ENCODE measurements at regions not wholly inside any gene's neighbourhood (a gene's known extent, or its start where the extent isn't known, plus 50 kb on each side); places are given as distances from the start of the nearest gene placed in this dataset.
A peak's percentile ranks its signal among the peaks of the same experiment; 100 is the strongest.

DNA sequence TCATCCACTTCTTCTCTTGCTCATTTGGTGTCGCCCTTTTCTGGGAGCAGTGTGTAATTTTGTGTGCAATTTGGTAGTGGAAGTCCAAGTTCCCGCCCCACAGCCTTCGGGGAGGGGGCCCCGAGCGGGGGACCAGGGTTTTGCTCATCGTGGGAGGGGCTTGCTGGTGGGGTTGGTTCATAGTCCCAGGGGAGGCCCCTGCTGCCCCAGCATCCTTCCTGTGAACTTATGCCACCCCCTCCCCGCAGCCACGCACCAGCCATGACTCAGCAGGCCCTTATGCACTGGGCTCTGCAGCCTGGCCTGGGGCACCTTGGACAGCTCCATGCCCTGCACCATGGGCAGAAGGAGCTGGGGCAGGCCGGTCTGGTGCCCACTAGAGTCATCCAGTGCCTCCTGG lies 1183.6 kb downstream of the BRD1 start (continued):
- TF ChIP-seq NFYB (CRISPR knock-in tag; IDR thresholded peaks at IDR 0.05) = no peak
- TF ChIP-seq FOSL2 (CRISPR knock-in tag; IDR thresholded peaks at IDR 0.05) = peak; percentile 50
- TF ChIP-seq SP4 (CRISPR knock-in tag; IDR thresholded peaks at IDR 0.05) = no peak
- no peak for TF ChIP-seq SMAD1 (CRISPR knock-in tag; IDR thresholded peaks at IDR 0.05; ENCODE audit: borderline replicate concordance, low read depth)
- no peak for TF ChIP-seq TAF15 (IDR thresholded peaks at IDR 0.05; ENCODE audit: low read depth, low read length, poor library complexity, severe bottlenecking)
- no peak for TF ChIP-seq HNF4G (IDR thresholded peaks at IDR 0.05; ENCODE audit: borderline replicate concordance, low read depth, low read length)
- TF ChIP-seq HNF4G (CRISPR knock-in tag; IDR thresholded peaks at IDR 0.05; ENCODE audit: borderline replicate concordance, low read depth) = no peak
- no peak for TF ChIP-seq ZNF230 (CRISPR knock-in tag; IDR thresholded peaks at IDR 0.05)
- TF ChIP-seq, protein P1, sequence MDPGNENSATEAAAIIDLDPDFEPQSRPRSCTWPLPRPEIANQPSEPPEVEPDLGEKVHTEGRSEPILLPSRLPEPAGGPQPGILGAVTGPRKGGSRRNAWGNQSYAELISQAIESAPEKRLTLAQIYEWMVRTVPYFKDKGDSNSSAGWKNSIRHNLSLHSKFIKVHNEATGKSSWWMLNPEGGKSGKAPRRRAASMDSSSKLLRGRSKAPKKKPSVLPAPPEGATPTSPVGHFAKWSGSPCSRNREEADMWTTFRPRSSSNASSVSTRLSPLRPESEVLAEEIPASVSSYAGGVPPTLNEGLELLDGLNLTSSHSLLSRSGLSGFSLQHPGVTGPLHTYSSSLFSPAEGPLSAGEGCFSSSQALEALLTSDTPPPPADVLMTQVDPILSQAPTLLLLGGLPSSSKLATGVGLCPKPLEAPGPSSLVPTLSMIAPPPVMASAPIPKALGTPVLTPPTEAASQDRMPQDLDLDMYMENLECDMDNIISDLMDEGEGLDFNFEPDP (CRISPR knock-in tag; conservative IDR thresholded peaks at IDR 0.05) = no peak
- TF ChIP-seq, protein P2, sequence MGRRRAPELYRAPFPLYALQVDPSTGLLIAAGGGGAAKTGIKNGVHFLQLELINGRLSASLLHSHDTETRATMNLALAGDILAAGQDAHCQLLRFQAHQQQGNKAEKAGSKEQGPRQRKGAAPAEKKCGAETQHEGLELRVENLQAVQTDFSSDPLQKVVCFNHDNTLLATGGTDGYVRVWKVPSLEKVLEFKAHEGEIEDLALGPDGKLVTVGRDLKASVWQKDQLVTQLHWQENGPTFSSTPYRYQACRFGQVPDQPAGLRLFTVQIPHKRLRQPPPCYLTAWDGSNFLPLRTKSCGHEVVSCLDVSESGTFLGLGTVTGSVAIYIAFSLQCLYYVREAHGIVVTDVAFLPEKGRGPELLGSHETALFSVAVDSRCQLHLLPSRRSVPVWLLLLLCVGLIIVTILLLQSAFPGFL (CRISPR knock-in tag; IDR thresholded peaks at IDR 0.05) = no peak
- no peak for TF ChIP-seq ZC3H13 (CRISPR knock-in tag; IDR thresholded peaks at IDR 0.05)
- no peak for TF ChIP-seq ZNF746 (CRISPR knock-in tag; IDR thresholded peaks at IDR 0.05)
- TF ChIP-seq SETDB1 (CRISPR knock-in tag; IDR thresholded peaks at IDR 0.05; ENCODE audit: borderline replicate concordance) = no peak
- TF ChIP-seq ZBTB7B (CRISPR knock-in tag; IDR thresholded peaks at IDR 0.05) = no peak
- TF ChIP-seq CBX1 (IDR thresholded peaks at IDR 0.05; ENCODE audit: low read depth) = no peak
- TF ChIP-seq, protein P3, sequence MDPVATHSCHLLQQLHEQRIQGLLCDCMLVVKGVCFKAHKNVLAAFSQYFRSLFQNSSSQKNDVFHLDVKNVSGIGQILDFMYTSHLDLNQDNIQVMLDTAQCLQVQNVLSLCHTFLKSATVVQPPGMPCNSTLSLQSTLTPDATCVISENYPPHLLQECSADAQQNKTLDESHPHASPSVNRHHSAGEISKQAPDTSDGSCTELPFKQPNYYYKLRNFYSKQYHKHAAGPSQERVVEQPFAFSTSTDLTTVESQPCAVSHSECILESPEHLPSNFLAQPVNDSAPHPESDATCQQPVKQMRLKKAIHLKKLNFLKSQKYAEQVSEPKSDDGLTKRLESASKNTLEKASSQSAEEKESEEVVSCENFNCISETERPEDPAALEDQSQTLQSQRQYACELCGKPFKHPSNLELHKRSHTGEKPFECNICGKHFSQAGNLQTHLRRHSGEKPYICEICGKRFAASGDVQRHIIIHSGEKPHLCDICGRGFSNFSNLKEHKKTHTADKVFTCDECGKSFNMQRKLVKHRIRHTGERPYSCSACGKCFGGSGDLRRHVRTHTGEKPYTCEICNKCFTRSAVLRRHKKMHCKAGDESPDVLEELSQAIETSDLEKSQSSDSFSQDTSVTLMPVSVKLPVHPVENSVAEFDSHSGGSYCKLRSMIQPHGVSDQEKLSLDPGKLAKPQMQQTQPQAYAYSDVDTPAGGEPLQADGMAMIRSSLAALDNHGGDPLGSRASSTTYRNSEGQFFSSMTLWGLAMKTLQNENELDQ (CRISPR knock-in tag; IDR thresholded peaks at IDR 0.05; ENCODE audit: borderline replicate concordance) = no peak
- TF ChIP-seq SP5 (CRISPR knock-in tag; IDR thresholded peaks at IDR 0.05; ENCODE audit: borderline replicate concordance, low read depth) = no peak
- TF ChIP-seq ZBTB8A (CRISPR knock-in tag; IDR thresholded peaks at IDR 0.05; ENCODE audit: borderline replicate concordance, low read depth) = no peak
- no peak for TF ChIP-seq NR2F6 (IDR thresholded peaks at IDR 0.05)
- TF ChIP-seq NR2F6 (CRISPR knock-in tag; IDR thresholded peaks at IDR 0.05) = no peak
- peak; percentile 26; the same call in 1 of the 2 replicates for TF ChIP-seq STAG1 (CRISPR knock-in tag; IDR thresholded peaks at IDR 0.05)
- no peak for TF ChIP-seq MTF2 (CRISPR knock-in tag; IDR thresholded peaks at IDR 0.05; ENCODE audit: borderline replicate concordance)
- TF ChIP-seq ZNF24 (IDR thresholded peaks at IDR 0.05) = no peak
- TF ChIP-seq, protein P4, sequence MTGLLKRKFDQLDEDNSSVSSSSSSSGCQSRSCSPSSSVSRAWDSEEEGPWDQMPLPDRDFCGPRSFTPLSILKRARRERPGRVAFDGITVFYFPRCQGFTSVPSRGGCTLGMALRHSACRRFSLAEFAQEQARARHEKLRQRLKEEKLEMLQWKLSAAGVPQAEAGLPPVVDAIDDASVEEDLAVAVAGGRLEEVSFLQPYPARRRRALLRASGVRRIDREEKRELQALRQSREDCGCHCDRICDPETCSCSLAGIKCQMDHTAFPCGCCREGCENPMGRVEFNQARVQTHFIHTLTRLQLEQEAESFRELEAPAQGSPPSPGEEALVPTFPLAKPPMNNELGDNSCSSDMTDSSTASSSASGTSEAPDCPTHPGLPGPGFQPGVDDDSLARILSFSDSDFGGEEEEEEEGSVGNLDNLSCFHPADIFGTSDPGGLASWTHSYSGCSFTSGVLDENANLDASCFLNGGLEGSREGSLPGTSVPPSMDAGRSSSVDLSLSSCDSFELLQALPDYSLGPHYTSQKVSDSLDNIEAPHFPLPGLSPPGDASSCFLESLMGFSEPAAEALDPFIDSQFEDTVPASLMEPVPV (CRISPR knock-in tag; IDR thresholded peaks at IDR 0.05) = no peak
- TF ChIP-seq MYNN (CRISPR knock-in tag; IDR thresholded peaks at IDR 0.05; ENCODE audit: low read depth) = no peak
- TF ChIP-seq HDAC1 (CRISPR knock-in tag; IDR thresholded peaks at IDR 0.05) = no peak
- TF ChIP-seq ZNF460 (CRISPR knock-in tag; IDR thresholded peaks at IDR 0.05; ENCODE audit: borderline replicate concordance) = no peak
- no peak for TF ChIP-seq HMG20A (CRISPR knock-in tag; IDR thresholded peaks at IDR 0.05; ENCODE audit: borderline replicate concordance)
- no peak for TF ChIP-seq ZKSCAN1 (IDR thresholded peaks at IDR 0.05; ENCODE audit: low read length)

Data from HepG2 (cell line).